CD8-positive, alpha-beta memory T cell (primary cell): ENCODE measurements at regions not wholly inside any gene's neighbourhood (a gene's known extent, or its start where the extent isn't known, plus 50 kb on each side); places are given as distances from the start of the nearest gene placed in this dataset.

Source experiments
- CTCF ChIA-PET: fragments of 350-600 bp; sonication (Branson Sonifier 250); formaldehyde crosslinking; loops from one replicate; lab custom pipeline; 2021; ENCODE audit warnings: antibody characterized with exemption; lab: Charles Lee
- POLR2A ChIA-PET: fragments of 350-600 bp; sonication (Branson Sonifier 250); formaldehyde crosslinking; loops from one replicate; lab custom pipeline; 2021; ENCODE audit warnings: antibody characterized with exemption; lab: Charles Lee
- DNase-seq, 5 donors: peaks; one replicate each; pipeline versions ENCODE4 v3.0.0 to v3.0.0-alpha.2; 2020 to 2022; ENCODE audit warnings: mixed read lengths in 1 of 5
- H3K27ac ChIP-seq: one replicate; pipeline ENCODE4 v1.7.0; 2013; ENCODE audit warnings: low read depth, mild to moderate bottlenecking, low read length, moderate library complexity
- H3K27me3 ChIP-seq: 2 replicates; pipeline ENCODE4 v1.7.0; 2013; ENCODE audit warnings: low read length, mild to moderate bottlenecking; ENCODE audit not compliant: insufficient read depth, poor library complexity, severe bottlenecking
- H3K36me3 ChIP-seq: 2 replicates; pipeline ENCODE4 v1.7.0; 2013; ENCODE audit warnings: mild to moderate bottlenecking, low read length, moderate library complexity; ENCODE audit not compliant: insufficient read depth
- H3K4me1 ChIP-seq: 2 replicates; pipeline ENCODE4 v1.7.0; 2013; ENCODE audit warnings: mild to moderate bottlenecking, low read length, moderate library complexity; ENCODE audit not compliant: insufficient read depth
- H3K4me3 ChIP-seq: 2 replicates; pipeline ENCODE4 v1.7.0; 2013; ENCODE audit warnings: mild to moderate bottlenecking, low read length
- H3K9me3 ChIP-seq: 2 replicates; pipeline ENCODE4 v1.7.0; 2013; ENCODE audit warnings: mild to moderate bottlenecking, low read length
- H3K27ac Mint-ChIP-seq, 8 donors: one replicate each; pipeline ENCODE4 v1.8.0; 2020 to 2021; ENCODE audit warnings: mixed read lengths in 8 of 8, mild to moderate bottlenecking in 6 of 8, inconsistent platforms in 3 of 8, moderate library complexity in 3 of 8
- H3K27me3 Mint-ChIP-seq, 2 donors: one replicate each; pipeline ENCODE4 v1.8.0; 2020 to 2021; ENCODE audit warnings: mixed read lengths in 2 of 2, mild to moderate bottlenecking in 1 of 2, moderate library complexity in 1 of 2
- H3K36me3 Mint-ChIP-seq, 3 donors: one replicate each; pipeline ENCODE4 v1.8.0; 2020 to 2021; ENCODE audit warnings: mixed read lengths in 3 of 3, inconsistent platforms in 1 of 3, mild to moderate bottlenecking in 1 of 3
- H3K4me1 Mint-ChIP-seq, 3 donors: one replicate each; pipeline ENCODE4 v1.8.0; 2020 to 2021; ENCODE audit warnings: mixed read lengths in 3 of 3, inconsistent platforms in 1 of 3, mild to moderate bottlenecking in 1 of 3
- H3K4me3 Mint-ChIP-seq, 7 donors: one replicate each; pipeline ENCODE4 v1.8.0; 2020 to 2021; ENCODE audit warnings: mixed read lengths in 7 of 7, mild to moderate bottlenecking in 6 of 7, moderate library complexity in 4 of 7, inconsistent platforms in 2 of 7
- H3K9me3 Mint-ChIP-seq, 5 donors: one replicate each; pipeline ENCODE4 v1.8.0; 2020 to 2022; ENCODE audit warnings: mixed read lengths in 5 of 5, mild to moderate bottlenecking in 3 of 5, moderate library complexity in 2 of 5, inconsistent platforms in 1 of 5

GRCh38 chr5:155898284-155898683 is 428.7 kb upstream of the SGCD start:
- ChIA-PET POLR2A (no interaction called here), CTCF (interaction anchor here (1.0 kb wide), 1 partner anchor 8 kb away, joined by 3 read pairs; no protein-coding TSS in a partner anchor)
- H3K4me1 ChIP-seq: no peaks in the 10 kb centered on the region
- no peaks in the 10 kb centered on the region for H3K4me1 Mint-ChIP-seq
- no peak for DNase-seq
- no peak overlapping the region for H3K4me3 ChIP-seq
- H3K36me3 ChIP-seq: no peaks in the 10 kb centered on the region
- H3K27ac Mint-ChIP-seq: no peak overlapping the region
- H3K9me3 ChIP-seq: no peaks in the 10 kb centered on the region
- no peaks in the 10 kb centered on the region for H3K9me3 Mint-ChIP-seq
- H3K27me3 ChIP-seq: no peaks in the 10 kb centered on the region
- H3K27me3 Mint-ChIP-seq: no peaks in the 10 kb centered on the region
- no peak overlapping the region for H3K27ac ChIP-seq
- H3K4me3 Mint-ChIP-seq: no peak overlapping the region
- H3K36me3 Mint-ChIP-seq: no peaks in the 10 kb centered on the region

- no peak for DNase-seq
- CTCF ChIA-PET: no interaction called here
- Histone ChIP-seq H3K9me3 (no peaks in the 10 kb centered on the region), H3K27ac (no peak overlapping the region), H3K4me1 (no peaks in the 10 kb centered on the region), H3K36me3 (no peaks in the 10 kb centered on the region), H3K27me3 (no peaks in the 10 kb centered on the region), H3K4me3 (no peak overlapping the region)
- Mint-ChIP-seq H3K27ac (no peak overlapping the region), H3K27me3 (peaks cover 0 to 3% of the 10 kb centered on the region in 2 donors), H3K4me3 (no peak overlapping the region), H3K36me3 (no peaks in the 10 kb centered on the region), H3K4me1 (no peaks in the 10 kb centered on the region), H3K9me3 (no peaks in the 10 kb centered on the region)
- POLR2A ChIA-PET: no interaction called here
Measured at GRCh38 chr5:155903791-155904190, 423.2 kb upstream of the SGCD start.

GRCh38 chr5:155905364-155905763 is 421.6 kb upstream of the SGCD start:
- no peaks in the 10 kb centered on the region for H3K9me3 ChIP-seq
- H3K4me1 ChIP-seq: no peaks in the 10 kb centered on the region
- no peak overlapping the region for H3K27ac ChIP-seq
- H3K27me3 ChIP-seq: no peaks in the 10 kb centered on the region
- ChIA-PET POLR2A (no interaction called here), CTCF (interaction anchor here (1.5 to 3.0 kb wide), 2 partner anchors 205 to 207 kb away, joined by 4 to 14 read pairs; no protein-coding TSS in a partner anchor)
- no peak overlapping the region for H3K27ac Mint-ChIP-seq
- no peaks in the 10 kb centered on the region for H3K4me1 Mint-ChIP-seq
- no peak for DNase-seq
- H3K9me3 Mint-ChIP-seq: no peaks in the 10 kb centered on the region
- no peak overlapping the region for H3K4me3 ChIP-seq
- peaks cover 2 to 3% of the 10 kb centered on the region in 2 donors for H3K27me3 Mint-ChIP-seq
- H3K4me3 Mint-ChIP-seq: no peak overlapping the region
- H3K36me3 Mint-ChIP-seq: no peaks in the 10 kb centered on the region
- no peaks in the 10 kb centered on the region for H3K36me3 ChIP-seq

GRCh38 chr5:155906046-155906445 is 420.9 kb upstream of the SGCD start:
- Histone ChIP-seq H3K4me1 (no peaks in the 10 kb centered on the region), H3K27ac (no peak overlapping the region), H3K4me3 (no peak overlapping the region), H3K9me3 (no peaks in the 10 kb centered on the region), H3K27me3 (no peaks in the 10 kb centered on the region), H3K36me3 (no peaks in the 10 kb centered on the region)
- Mint-ChIP-seq H3K36me3 (no peaks in the 10 kb centered on the region), H3K4me1 (no peaks in the 10 kb centered on the region), H3K27me3 (peaks cover 3 to 4% of the 10 kb centered on the region in 2 donors), H3K27ac (no peak overlapping the region), H3K4me3 (no peak overlapping the region), H3K9me3 (no peaks in the 10 kb centered on the region)
- no peak for DNase-seq
- CTCF ChIA-PET: interaction anchor here (1.0 to 3.0 kb wide), 3 partner anchors 8 to 208 kb away, joined by 3 to 14 read pairs (median 4); no protein-coding TSS in a partner anchor
- POLR2A ChIA-PET: no interaction called here

DNA sequence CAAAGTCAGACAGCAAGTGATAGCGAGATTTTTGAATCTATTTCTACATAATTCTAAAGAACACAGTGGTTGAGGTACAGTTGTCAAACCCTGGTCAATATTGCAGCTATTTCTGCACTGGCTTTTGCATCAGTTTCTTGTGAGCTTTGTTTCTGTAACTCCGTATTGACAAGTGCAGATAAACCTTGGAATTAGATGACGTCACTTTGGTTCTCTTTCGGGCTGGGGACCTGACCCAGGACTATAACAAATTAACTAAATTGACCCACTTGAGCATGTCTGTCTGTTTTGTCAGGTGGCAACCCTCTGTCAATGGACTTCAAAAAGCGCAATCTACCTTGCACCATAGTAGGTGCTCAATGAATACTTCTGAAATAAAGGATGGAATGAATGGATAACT is 418.4 kb upstream of the SGCD start:
- peaks cover 5 to 8% of the 10 kb centered on the region in 2 donors for H3K27me3 Mint-ChIP-seq
- Histone ChIP-seq H3K36me3 (no peaks in the 10 kb centered on the region), H3K9me3 (no peaks in the 10 kb centered on the region), H3K27me3 (no peaks in the 10 kb centered on the region), H3K4me1 (no peaks in the 10 kb centered on the region), H3K4me3 (no peak overlapping the region), H3K27ac (no peak overlapping the region)
- H3K4me3 Mint-ChIP-seq: no peak overlapping the region
- H3K27ac Mint-ChIP-seq: no peak overlapping the region
- POLR2A ChIA-PET: no interaction called here
- no peaks in the 10 kb centered on the region for H3K36me3 Mint-ChIP-seq
- CTCF ChIA-PET: no interaction called here
- DNase-seq: no peak
- H3K9me3 Mint-ChIP-seq: no peaks in the 10 kb centered on the region
- H3K4me1 Mint-ChIP-seq: no peaks in the 10 kb centered on the region

DNA sequence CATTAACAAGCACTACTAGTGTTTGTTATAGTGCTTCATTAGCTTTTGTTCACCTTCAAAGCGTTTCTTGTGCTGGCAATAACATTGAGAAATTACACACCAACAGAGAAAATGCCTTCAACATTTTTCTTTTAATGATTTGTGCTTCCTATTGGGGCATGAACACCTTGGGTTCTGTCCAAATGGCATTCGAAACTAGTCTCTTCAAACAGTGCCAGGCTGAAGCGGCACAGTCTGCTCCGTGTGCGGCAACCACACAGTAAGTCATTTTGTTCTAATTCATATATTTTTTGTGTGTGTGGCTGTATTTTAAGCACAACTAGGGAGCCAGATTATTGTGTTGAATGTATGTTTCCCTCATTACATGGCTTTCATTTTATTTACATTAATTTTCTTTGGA is 414.7 kb upstream of the SGCD start:
- no peaks in the 10 kb centered on the region for H3K36me3 Mint-ChIP-seq
- Histone ChIP-seq H3K27ac (no peak overlapping the region), H3K9me3 (no peaks in the 10 kb centered on the region), H3K4me1 (no peaks in the 10 kb centered on the region), H3K4me3 (no peak overlapping the region), H3K27me3 (no peaks in the 10 kb centered on the region), H3K36me3 (no peaks in the 10 kb centered on the region)
- H3K9me3 Mint-ChIP-seq: no peaks in the 10 kb centered on the region
- peaks cover 2 to 11% of the 10 kb centered on the region in 2 donors for H3K27me3 Mint-ChIP-seq
- no peak overlapping the region for H3K27ac Mint-ChIP-seq
- no peaks in the 10 kb centered on the region for H3K4me1 Mint-ChIP-seq
- DNase-seq: no peak
- no peak overlapping the region for H3K4me3 Mint-ChIP-seq
- POLR2A ChIA-PET: no interaction called here
- CTCF ChIA-PET: no interaction called here

DNA sequence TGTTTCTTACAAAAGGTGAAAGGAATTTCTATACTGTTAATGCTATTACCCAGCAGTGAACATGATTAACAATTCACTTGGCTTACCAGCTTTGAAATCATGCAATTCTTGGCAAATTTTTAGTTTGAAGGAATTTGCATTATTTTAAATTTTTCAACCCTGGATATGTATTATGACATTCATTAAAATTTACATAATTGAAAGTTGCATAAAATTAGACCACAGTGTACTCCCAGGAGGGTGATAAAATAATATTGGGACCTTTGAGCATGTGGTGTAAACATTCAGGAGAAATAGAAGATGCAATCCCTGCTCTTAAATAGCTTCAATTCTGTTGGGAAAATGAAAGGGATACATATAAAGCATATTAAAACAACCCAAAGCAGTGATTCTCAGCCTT is 412.2 kb upstream of the SGCD start:
- H3K4me1 Mint-ChIP-seq: no peaks in the 10 kb centered on the region

GRCh38 chr5:155915601-155916000 is 411.4 kb upstream of the SGCD start:
- peaks cover 6 to 15% of the 10 kb centered on the region in 2 donors for H3K27me3 Mint-ChIP-seq
- Histone ChIP-seq H3K9me3 (no peaks in the 10 kb centered on the region), H3K4me1 (no peaks in the 10 kb centered on the region), H3K27ac (no peak overlapping the region), H3K4me3 (no peak overlapping the region), H3K27me3 (no peaks in the 10 kb centered on the region), H3K36me3 (no peaks in the 10 kb centered on the region)
- H3K4me1 Mint-ChIP-seq: no peaks in the 10 kb centered on the region
- H3K9me3 Mint-ChIP-seq: no peaks in the 10 kb centered on the region
- ChIA-PET POLR2A (no interaction called here), CTCF (no interaction called here)
- DNase-seq: no peak
- no peaks in the 10 kb centered on the region for H3K36me3 Mint-ChIP-seq
- H3K27ac Mint-ChIP-seq: no peak overlapping the region
- no peak overlapping the region for H3K4me3 Mint-ChIP-seq

More for the DNA sequence above, 412.2 kb upstream of the SGCD start:
- H3K36me3 Mint-ChIP-seq: no peaks in the 10 kb centered on the region
- no peak overlapping the region for H3K4me3 ChIP-seq
- ChIA-PET POLR2A (no interaction called here), CTCF (no interaction called here)
- H3K27ac Mint-ChIP-seq: no peak overlapping the region
- no peaks in the 10 kb centered on the region for H3K27me3 ChIP-seq
- DNase-seq: no peak
- H3K4me3 Mint-ChIP-seq: no peak overlapping the region
- no peaks in the 10 kb centered on the region for H3K4me1 ChIP-seq
- H3K36me3 ChIP-seq: no peaks in the 10 kb centered on the region
- H3K9me3 ChIP-seq: no peaks in the 10 kb centered on the region
- H3K27me3 Mint-ChIP-seq: peaks cover 4 to 15% of the 10 kb centered on the region in 2 donors
- H3K27ac ChIP-seq: no peak overlapping the region
- no peaks in the 10 kb centered on the region for H3K9me3 Mint-ChIP-seq

DNA sequence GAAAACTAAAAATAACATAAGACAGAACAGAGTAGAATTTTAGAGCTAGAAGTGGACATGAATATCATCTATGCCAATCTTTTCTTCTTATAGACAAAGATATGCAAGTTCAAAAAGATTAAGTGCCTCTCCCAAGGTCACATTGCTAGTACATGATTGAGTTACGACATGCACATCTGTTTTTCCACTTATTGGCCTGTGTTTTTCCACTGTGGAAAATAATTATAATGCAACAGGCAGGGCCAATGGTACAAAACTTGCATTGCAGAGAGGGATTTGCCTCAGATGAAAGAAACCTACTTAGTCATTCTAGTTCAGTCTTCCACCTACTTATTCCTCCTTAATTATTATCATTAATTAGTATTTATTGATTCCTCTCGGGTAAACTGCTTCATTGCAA is 407.8 kb upstream of the SGCD start:
- Mint-ChIP-seq H3K27ac (no peak overlapping the region), H3K36me3 (no peaks in the 10 kb centered on the region), H3K9me3 (no peaks in the 10 kb centered on the region), H3K27me3 (peaks cover 6 to 11% of the 10 kb centered on the region in 2 donors), H3K4me3 (no peak overlapping the region), H3K4me1 (no peaks in the 10 kb centered on the region)
- Histone ChIP-seq H3K9me3 (no peaks in the 10 kb centered on the region), H3K27ac (no peak overlapping the region), H3K27me3 (no peaks in the 10 kb centered on the region), H3K36me3 (no peaks in the 10 kb centered on the region), H3K4me3 (no peak overlapping the region), H3K4me1 (no peaks in the 10 kb centered on the region)
- CTCF ChIA-PET: no interaction called here
- DNase-seq: no peak
- POLR2A ChIA-PET: no interaction called here
